ENCODE measurements at regions not wholly inside any gene's neighbourhood (a gene's known extent, or its start where the extent isn't known, plus 50 kb on each side); places are given as distances from the start of the nearest gene placed in this dataset.

DNA sequence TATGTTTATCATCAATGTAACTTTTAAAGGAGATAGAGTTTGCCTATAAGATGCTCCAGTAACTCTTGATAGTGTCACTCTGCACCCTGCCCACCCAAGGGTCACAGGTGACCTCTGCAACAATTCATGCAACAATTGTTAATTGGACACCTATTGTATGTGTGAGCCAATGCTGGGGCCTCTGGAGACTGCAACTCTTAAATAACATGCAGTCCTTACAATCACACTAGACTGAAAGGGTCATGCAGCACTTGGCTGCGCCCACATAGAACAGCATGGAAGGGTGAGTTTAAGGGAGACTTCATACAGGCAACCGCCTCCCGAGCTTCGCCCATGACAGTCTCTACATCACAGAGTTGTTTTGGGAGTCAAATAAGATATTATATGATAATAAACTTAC lies 137.1 kb upstream of the TWIST2 start:
- no peak for DNase-seq (ENCODE audit: low read depth)
- no peak overlapping the region for H3K4me3 ChIP-seq (ENCODE audit: low read depth, low read length)
- TF ChIP-seq, protein P1, sequence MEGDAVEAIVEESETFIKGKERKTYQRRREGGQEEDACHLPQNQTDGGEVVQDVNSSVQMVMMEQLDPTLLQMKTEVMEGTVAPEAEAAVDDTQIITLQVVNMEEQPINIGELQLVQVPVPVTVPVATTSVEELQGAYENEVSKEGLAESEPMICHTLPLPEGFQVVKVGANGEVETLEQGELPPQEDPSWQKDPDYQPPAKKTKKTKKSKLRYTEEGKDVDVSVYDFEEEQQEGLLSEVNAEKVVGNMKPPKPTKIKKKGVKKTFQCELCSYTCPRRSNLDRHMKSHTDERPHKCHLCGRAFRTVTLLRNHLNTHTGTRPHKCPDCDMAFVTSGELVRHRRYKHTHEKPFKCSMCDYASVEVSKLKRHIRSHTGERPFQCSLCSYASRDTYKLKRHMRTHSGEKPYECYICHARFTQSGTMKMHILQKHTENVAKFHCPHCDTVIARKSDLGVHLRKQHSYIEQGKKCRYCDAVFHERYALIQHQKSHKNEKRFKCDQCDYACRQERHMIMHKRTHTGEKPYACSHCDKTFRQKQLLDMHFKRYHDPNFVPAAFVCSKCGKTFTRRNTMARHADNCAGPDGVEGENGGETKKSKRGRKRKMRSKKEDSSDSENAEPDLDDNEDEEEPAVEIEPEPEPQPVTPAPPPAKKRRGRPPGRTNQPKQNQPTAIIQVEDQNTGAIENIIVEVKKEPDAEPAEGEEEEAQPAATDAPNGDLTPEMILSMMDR (IDR thresholded peaks at IDR 0.05; ENCODE audit: control insufficient read depth, extremely low read depth, insufficient read depth) = no peak

GRCh38 chr2:238711346-238711745 lies 136.5 kb upstream of the TWIST2 start:
- H3K4me3 ChIP-seq (ENCODE audit: low read depth, low read length) = no peak overlapping the region
- DNase-seq (ENCODE audit: low read depth) = no peak
- TF ChIP-seq, protein P1 (IDR thresholded peaks at IDR 0.05; ENCODE audit: control insufficient read depth, extremely low read depth, insufficient read depth) = no peak

DNA sequence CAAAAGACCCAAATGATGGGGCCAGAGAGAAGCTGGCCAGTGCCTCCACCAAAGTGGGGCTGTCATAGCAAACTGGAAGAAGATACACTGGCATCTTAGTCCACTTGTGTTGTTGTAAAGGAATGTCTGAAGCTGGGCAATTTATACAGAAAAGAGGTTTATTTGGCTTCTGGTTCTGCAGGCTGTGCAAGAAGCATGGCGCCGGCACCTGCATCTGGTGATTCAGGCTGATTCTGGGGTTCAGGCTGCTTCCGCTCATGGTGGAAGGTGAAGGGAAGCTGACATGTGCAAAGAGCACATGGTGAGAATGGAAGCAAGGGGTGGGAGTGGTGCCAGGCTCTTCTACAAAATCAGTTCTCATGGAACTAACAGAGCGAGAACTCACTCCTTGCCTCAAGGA lies 135.9 kb upstream of the TWIST2 start:
- H3K4me3 ChIP-seq (ENCODE audit: low read depth, low read length) = no peak overlapping the region
- TF ChIP-seq, protein P1 (IDR thresholded peaks at IDR 0.05; ENCODE audit: control insufficient read depth, extremely low read depth, insufficient read depth) = no peak
- DNase-seq (ENCODE audit: low read depth) = no peak

DNA sequence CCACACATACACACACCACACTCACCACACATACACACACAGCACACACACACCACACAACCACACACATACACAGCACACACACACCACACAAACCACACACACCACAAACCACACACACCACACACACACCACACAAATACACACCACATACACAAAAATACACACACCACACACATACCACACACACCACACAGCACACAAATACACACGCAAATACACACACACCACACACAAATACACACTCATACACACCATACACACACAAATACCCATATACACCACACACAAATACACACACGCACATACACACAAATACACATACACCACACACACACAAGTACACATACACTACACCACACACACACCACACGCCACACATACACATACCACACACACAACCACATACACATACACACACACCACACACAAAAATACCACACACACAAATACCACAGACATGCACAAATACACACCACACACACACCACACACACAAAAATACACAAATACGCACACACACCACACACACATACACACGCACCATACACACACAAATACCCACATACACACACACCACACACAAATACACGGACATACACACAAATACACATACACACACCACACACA lies 134.6 kb upstream of the TWIST2 start:
- TF ChIP-seq, protein P1 (IDR thresholded peaks at IDR 0.05; ENCODE audit: control insufficient read depth, extremely low read depth, insufficient read depth) = no peak
- DNase-seq (ENCODE audit: low read depth) = no peak
- H3K4me3 ChIP-seq (ENCODE audit: low read depth, low read length) = no peak overlapping the region

DNA sequence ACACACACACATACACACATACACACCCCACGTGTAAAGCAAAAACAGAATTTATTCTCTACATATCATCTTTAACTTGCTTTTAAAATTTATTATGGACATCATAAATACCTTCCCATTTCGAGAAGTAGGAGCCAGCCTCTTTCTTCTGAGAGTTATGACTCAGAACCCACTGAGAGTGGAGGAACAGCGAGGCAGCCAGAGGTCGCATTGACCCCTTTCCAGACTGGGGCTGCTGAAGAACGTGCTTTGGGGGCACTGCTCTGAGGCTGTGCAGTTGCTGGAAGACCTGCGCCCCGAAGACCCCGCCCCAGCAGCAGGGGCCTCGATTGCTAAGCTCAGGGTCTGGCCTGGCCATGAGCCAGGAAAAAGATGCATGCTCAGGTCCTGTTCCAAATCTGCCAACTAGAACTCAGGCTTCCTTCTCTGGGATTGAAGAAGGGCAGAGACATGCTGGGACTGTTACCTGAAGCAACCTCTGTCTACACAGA lies 133.8 kb upstream of the TWIST2 start:
- TF ChIP-seq, protein P1 (IDR thresholded peaks at IDR 0.05; ENCODE audit: control insufficient read depth, extremely low read depth, insufficient read depth) = no peak
- no peak for DNase-seq (ENCODE audit: low read depth)
- no peak overlapping the region for H3K4me3 ChIP-seq (ENCODE audit: low read depth, low read length)

- TF ChIP-seq, protein P1 (IDR thresholded peaks at IDR 0.05; ENCODE audit: control insufficient read depth, extremely low read depth, insufficient read depth) = no peak
- no peak overlapping the region for H3K4me3 ChIP-seq (ENCODE audit: low read depth, low read length)
- no peak for DNase-seq (ENCODE audit: low read depth)
Measured at GRCh38 chr2:238716171-238716570, 131.7 kb upstream of the TWIST2 start.

GRCh38 chr2:238716585-238716984 lies 131.3 kb upstream of the TWIST2 start:
- TF ChIP-seq, protein P1 (IDR thresholded peaks at IDR 0.05; ENCODE audit: control insufficient read depth, extremely low read depth, insufficient read depth) = no peak
- H3K4me3 ChIP-seq (ENCODE audit: low read depth, low read length) = no peak overlapping the region
- no peak for DNase-seq (ENCODE audit: low read depth)
